Esophagus muscularis mucosa (tissue), 3 donors: ENCODE measurements at regions not wholly inside any gene's neighbourhood (a gene's known extent, or its start where the extent isn't known, plus 50 kb on each side); places are given as distances from the start of the nearest gene placed in this dataset.

Experiments used
- POLR2AphosphoS5 ChIP-seq, 2 donors: sonication (generic); formaldehyde crosslinking; IDR thresholded peaks; one replicate each; pipeline ENCODE4 v1.6.1; 2017; ENCODE audit warnings: antibody characterized with exemption in 2 of 2
- TF ChIP-seq, protein P1 (sequence below), 3 experiments: fragments of 200-600 bp in 2 of 3; fragments of 450-650 bp in 1 of 3; sonication (generic) in 2 of 3; IDR thresholded peaks; one replicate each; pipeline ENCODE4 v1.5.1; 2017 to 2019; ENCODE audit warnings: antibody characterized with exemption in 3 of 3, mild to moderate bottlenecking in 2 of 3, moderate library complexity in 1 of 3

DNA sequence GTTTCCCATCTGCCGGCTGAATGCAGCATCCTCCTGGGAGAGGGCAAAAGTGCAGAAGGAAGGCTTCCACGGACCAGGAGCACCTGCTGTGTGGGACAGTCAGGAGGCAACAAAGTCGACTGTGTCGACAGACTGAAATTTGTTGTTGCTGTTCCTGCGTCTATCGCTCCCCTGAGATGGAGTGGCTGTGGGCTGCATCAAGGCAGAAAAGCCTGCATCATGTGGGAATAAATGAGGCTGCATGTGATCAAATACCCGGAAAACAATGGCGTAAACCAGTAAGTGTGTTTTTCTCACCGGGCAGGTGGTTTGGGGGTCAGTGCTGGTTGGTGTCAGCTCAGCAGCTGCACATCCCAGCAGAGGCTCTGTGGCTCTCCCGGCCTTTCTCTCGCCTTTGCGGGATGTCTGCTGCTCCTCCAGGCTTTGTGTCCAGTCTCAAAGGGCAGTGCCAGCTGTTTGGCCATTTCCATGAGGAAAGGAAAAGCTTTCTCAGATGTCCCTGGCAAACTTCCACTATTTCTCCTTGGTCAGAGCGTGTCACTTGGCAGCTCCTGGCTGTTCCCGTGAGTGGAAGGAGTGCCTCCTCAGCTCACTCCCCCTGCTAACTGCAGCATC is 262.4 kb downstream of the NDUFA10 start:
- TF ChIP-seq, protein P1, sequence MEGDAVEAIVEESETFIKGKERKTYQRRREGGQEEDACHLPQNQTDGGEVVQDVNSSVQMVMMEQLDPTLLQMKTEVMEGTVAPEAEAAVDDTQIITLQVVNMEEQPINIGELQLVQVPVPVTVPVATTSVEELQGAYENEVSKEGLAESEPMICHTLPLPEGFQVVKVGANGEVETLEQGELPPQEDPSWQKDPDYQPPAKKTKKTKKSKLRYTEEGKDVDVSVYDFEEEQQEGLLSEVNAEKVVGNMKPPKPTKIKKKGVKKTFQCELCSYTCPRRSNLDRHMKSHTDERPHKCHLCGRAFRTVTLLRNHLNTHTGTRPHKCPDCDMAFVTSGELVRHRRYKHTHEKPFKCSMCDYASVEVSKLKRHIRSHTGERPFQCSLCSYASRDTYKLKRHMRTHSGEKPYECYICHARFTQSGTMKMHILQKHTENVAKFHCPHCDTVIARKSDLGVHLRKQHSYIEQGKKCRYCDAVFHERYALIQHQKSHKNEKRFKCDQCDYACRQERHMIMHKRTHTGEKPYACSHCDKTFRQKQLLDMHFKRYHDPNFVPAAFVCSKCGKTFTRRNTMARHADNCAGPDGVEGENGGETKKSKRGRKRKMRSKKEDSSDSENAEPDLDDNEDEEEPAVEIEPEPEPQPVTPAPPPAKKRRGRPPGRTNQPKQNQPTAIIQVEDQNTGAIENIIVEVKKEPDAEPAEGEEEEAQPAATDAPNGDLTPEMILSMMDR (IDR thresholded peaks at IDR 0.05) = no peak
- TF ChIP-seq POLR2AphosphoS5 (IDR thresholded peaks at IDR 0.05) = peak; percentile 7 to 27
